Astrocyte (in vitro differentiated cells and primary cell): ENCODE measurements at regions not wholly inside any gene's neighbourhood (a gene's known extent, or its start where the extent isn't known, plus 50 kb on each side); places are given as distances from the start of the nearest gene placed in this dataset.
A peak's percentile ranks its signal among the peaks of the same experiment; 100 is the strongest.

Source experiments
- DNase-seq: peaks from one replicate; pipeline ENCODE4 v3.0.0-alpha.2; 2010; ENCODE audit warnings: low read depth
- FAIRE-seq: peaks from 2 replicates; lab custom pipeline; 2011; peaks lifted over from hg19 to GRCh38; lab: Jason Lieb, UNC
- H2AFZ ChIP-seq: 2 replicates; pipeline ENCODE4 v1.6.0; 2012; ENCODE audit warnings: low read depth, low read length, inconsistent platforms
- H3K27ac ChIP-seq: 2 replicates; pipeline ENCODE4 v1.5.1; 2011; ENCODE audit warnings: low read depth, low read length, inconsistent platforms
- H3K27me3 ChIP-seq: 2 replicates; pipeline ENCODE4 v1.6.0; 2011; ENCODE audit warnings: low read length, inconsistent platforms; ENCODE audit not compliant: insufficient read depth
- H3K36me3 ChIP-seq: 2 replicates; pipeline ENCODE4 v1.5.1; 2011; ENCODE audit warnings: low read length, inconsistent platforms; ENCODE audit not compliant: insufficient read depth
- H3K4me1 ChIP-seq: 2 replicates; pipeline ENCODE4 v1.5.1; 2011; ENCODE audit warnings: low read length, inconsistent platforms; ENCODE audit not compliant: insufficient read depth
- H3K4me2 ChIP-seq: 2 replicates; pipeline ENCODE4 v1.6.0; 2012; ENCODE audit warnings: low read length, inconsistent platforms
- H3K4me3 ChIP-seq: 2 replicates; pipeline ENCODE4 v1.5.1; 2011; ENCODE audit warnings: low read depth, mild to moderate bottlenecking, low read length, inconsistent platforms; ENCODE audit not compliant: insufficient read depth
- H3K79me2 ChIP-seq: 2 replicates; pipeline ENCODE4 v1.6.0; 2012; ENCODE audit warnings: mild to moderate bottlenecking, low read length, inconsistent platforms; ENCODE audit not compliant: insufficient read depth
- H3K9ac ChIP-seq: 2 replicates; pipeline ENCODE4 v1.6.0; 2012; ENCODE audit warnings: mild to moderate bottlenecking, low read length, inconsistent platforms
- H3K9me3 ChIP-seq: 2 replicates; pipeline ENCODE4 v1.5.1; 2012; ENCODE audit warnings: low read depth, mild to moderate bottlenecking, low read length, inconsistent platforms; ENCODE audit not compliant: insufficient read depth
- H4K20me1 ChIP-seq: 2 replicates; pipeline ENCODE4 v1.6.0; 2012; ENCODE audit warnings: low read length, inconsistent platforms; ENCODE audit not compliant: insufficient read depth
- H3K27ac Mint-ChIP-seq: one replicate; pipeline ENCODE4 v1.8.0; 2021; ENCODE audit warnings: mild to moderate bottlenecking, mixed read lengths; ENCODE audit not compliant: unreplicated experiment
- H3K27me3 Mint-ChIP-seq: one replicate; pipeline ENCODE4 v1.8.0; 2021; ENCODE audit warnings: low read depth, mixed read lengths; ENCODE audit not compliant: unreplicated experiment
- H3K36me3 Mint-ChIP-seq: one replicate; pipeline ENCODE4 v1.8.0; 2021; ENCODE audit warnings: low read depth, mixed read lengths; ENCODE audit not compliant: unreplicated experiment
- H3K4me1 Mint-ChIP-seq: one replicate; pipeline ENCODE4 v1.8.0; 2021; ENCODE audit warnings: low read depth, mixed read lengths; ENCODE audit not compliant: unreplicated experiment
- H3K4me3 Mint-ChIP-seq: one replicate; pipeline ENCODE4 v1.8.0; 2021; ENCODE audit warnings: mild to moderate bottlenecking, moderate library complexity, mixed read lengths; ENCODE audit not compliant: unreplicated experiment
- H3K9me3 Mint-ChIP-seq: one replicate; pipeline ENCODE4 v1.8.0; 2021; ENCODE audit warnings: mild to moderate bottlenecking, mixed read lengths; ENCODE audit not compliant: unreplicated experiment
- EZH2 ChIP-seq: IDR thresholded peaks from 2 replicates; pipeline ENCODE4 v1.6.1; 2012; ENCODE audit warnings: mild to moderate bottlenecking, low read length, inconsistent platforms; ENCODE audit not compliant: insufficient read depth
- TF ChIP-seq, protein P1 (sequence below): IDR thresholded peaks from 2 replicates; pipeline ENCODE4 v1.5.1; 2011; ENCODE audit warnings: low read depth, mild to moderate bottlenecking, inconsistent platforms, low read length, moderate library complexity; ENCODE audit not compliant: insufficient read depth

DNA sequence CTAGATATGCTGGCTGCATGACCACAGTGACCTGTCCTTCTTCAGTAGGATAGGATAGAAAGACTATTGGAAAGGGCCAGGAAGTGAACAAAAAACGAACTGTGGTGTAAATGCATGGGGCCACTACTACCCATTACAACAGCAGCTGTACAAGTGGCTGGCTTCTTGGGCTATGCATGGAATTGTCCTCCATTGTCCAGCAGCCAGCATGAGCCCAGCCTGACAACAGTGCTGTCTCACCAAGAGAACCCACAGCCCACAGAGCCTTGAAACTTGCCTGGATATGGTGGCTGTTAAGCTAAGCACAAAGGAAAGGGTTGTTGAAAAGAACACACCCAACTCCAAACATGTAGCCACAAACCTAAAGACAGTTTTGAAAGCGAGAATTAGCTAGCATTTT lies 330.2 kb upstream of the F9 start:
- Histone ChIP-seq H3K79me2 (no peaks in the 10 kb centered on the region), H3K27me3 (peaks cover 2% of the 10 kb centered on the region), H3K4me1 (peaks cover 10% of the 10 kb centered on the region), H3K9ac (no peak overlapping the region), H2AFZ (no peak overlapping the region), H3K4me3 (no peak overlapping the region), H3K4me2 (peak overlapping the region; percentile 33), H3K36me3 (no peaks in the 10 kb centered on the region), H4K20me1 (no peaks in the 10 kb centered on the region), H3K9me3 (no peaks in the 10 kb centered on the region), H3K27ac (no peak overlapping the region)
- Mint-ChIP-seq H3K9me3 (no peaks in the 10 kb centered on the region), H3K27me3 (no peaks in the 10 kb centered on the region), H3K4me3 (no peak overlapping the region), H3K4me1 (no peaks in the 10 kb centered on the region), H3K36me3 (no peaks in the 10 kb centered on the region), H3K27ac (no peak overlapping the region)
- DNase-seq (no peak), FAIRE-seq (peak; percentile 17)
- no peak for TF ChIP-seq EZH2
- TF ChIP-seq, protein P1, sequence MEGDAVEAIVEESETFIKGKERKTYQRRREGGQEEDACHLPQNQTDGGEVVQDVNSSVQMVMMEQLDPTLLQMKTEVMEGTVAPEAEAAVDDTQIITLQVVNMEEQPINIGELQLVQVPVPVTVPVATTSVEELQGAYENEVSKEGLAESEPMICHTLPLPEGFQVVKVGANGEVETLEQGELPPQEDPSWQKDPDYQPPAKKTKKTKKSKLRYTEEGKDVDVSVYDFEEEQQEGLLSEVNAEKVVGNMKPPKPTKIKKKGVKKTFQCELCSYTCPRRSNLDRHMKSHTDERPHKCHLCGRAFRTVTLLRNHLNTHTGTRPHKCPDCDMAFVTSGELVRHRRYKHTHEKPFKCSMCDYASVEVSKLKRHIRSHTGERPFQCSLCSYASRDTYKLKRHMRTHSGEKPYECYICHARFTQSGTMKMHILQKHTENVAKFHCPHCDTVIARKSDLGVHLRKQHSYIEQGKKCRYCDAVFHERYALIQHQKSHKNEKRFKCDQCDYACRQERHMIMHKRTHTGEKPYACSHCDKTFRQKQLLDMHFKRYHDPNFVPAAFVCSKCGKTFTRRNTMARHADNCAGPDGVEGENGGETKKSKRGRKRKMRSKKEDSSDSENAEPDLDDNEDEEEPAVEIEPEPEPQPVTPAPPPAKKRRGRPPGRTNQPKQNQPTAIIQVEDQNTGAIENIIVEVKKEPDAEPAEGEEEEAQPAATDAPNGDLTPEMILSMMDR = no peak

DNA sequence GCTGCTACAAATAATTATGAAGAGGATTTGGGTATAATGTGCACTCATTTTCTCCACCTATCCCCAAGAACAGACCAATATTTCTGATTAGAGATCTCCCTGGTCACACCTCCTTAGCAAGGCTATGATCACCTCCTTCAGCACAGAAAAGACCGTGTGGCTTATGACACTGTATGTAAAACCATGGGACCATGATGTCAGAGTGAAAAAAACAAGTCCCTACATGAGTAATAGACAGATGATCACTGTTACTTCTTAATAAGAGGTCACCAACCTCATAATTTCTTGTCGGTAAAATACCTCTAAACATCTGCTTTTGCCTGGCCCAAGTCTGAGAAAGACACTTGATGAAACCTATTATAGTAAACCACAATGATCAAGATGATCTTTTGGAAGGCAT lies 330.6 kb upstream of the F9 start:
- H3K27me3 ChIP-seq = peaks cover 2% of the 10 kb centered on the region
- no peaks in the 10 kb centered on the region for H3K79me2 ChIP-seq
- Mint-ChIP-seq H3K9me3 (no peaks in the 10 kb centered on the region), H3K27ac (no peak overlapping the region), H3K4me3 (no peak overlapping the region), H3K4me1 (peaks cover 1% of the 10 kb centered on the region), H3K36me3 (no peaks in the 10 kb centered on the region), H3K27me3 (no peaks in the 10 kb centered on the region)
- FAIRE-seq (no peak), DNase-seq (no peak)
- no peak overlapping the region for H3K4me2 ChIP-seq
- no peaks in the 10 kb centered on the region for H3K9me3 ChIP-seq
- H3K27ac ChIP-seq = no peak overlapping the region
- H3K4me1 ChIP-seq = peaks cover 10% of the 10 kb centered on the region
- H2AFZ ChIP-seq = no peak overlapping the region
- TF ChIP-seq EZH2 = no peak
- TF ChIP-seq, protein P1 = no peak
- H3K9ac ChIP-seq = no peak overlapping the region
- H3K36me3 ChIP-seq = no peaks in the 10 kb centered on the region
- no peaks in the 10 kb centered on the region for H4K20me1 ChIP-seq
- no peak overlapping the region for H3K4me3 ChIP-seq

DNA sequence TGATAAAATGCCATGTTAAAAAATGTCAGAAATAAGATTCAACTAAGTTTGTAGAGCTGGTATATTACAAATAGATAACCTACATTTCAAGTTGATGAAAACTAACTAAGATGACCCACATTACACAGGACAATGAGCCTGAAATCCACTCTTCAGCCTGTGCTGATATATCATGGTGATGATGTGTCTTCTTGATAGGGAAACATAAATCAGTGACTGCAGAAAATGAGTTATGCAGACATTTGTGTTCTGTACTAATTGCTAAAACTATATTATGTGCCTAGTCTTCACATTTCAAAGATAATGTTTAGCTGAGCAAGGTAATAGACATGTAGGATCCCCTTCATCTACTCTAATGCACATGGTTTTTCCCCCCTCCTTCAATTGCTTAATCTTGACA lies 331.6 kb upstream of the F9 start:
- DNase-seq (no peak), FAIRE-seq (no peak)
- H3K4me1 Mint-ChIP-seq = peaks cover 1% of the 10 kb centered on the region
- Histone ChIP-seq H3K9me3 (no peaks in the 10 kb centered on the region), H3K4me1 (peaks cover 10% of the 10 kb centered on the region), H3K27ac (no peak overlapping the region), H4K20me1 (no peaks in the 10 kb centered on the region), H3K36me3 (no peaks in the 10 kb centered on the region), H2AFZ (no peak overlapping the region), H3K79me2 (no peaks in the 10 kb centered on the region), H3K9ac (no peak overlapping the region), H3K4me2 (no peak overlapping the region), H3K27me3 (peaks cover 2% of the 10 kb centered on the region), H3K4me3 (no peak overlapping the region)
- H3K4me3 Mint-ChIP-seq = no peak overlapping the region
- H3K36me3 Mint-ChIP-seq = no peaks in the 10 kb centered on the region
- no peaks in the 10 kb centered on the region for H3K27me3 Mint-ChIP-seq
- no peak overlapping the region for H3K27ac Mint-ChIP-seq
- H3K9me3 Mint-ChIP-seq = no peaks in the 10 kb centered on the region
- TF ChIP-seq, protein P1 = no peak
- no peak for TF ChIP-seq EZH2
